CD4-positive, alpha-beta T cell (primary cell): ENCODE measurements at regions not wholly inside any gene's neighbourhood (a gene's known extent, or its start where the extent isn't known, plus 50 kb on each side); places are given as distances from the start of the nearest gene placed in this dataset.

Source experiments
- ATAC-seq: fragments of 200-7000 bp; cut with Tn5 transposase; one replicate; pipeline ENCODE4 v1.10.0; 2022; ENCODE audit warnings: mild to moderate bottlenecking; ENCODE audit not compliant: poor library complexity
- CTCF ChIA-PET: fragments of 350-600 bp; sonication (Branson Sonifier 250); formaldehyde crosslinking; loops from one replicate; lab custom pipeline; 2021; ENCODE audit warnings: antibody characterized with exemption, inconsistent platforms; lab: Charles Lee
- POLR2A ChIA-PET: fragments of 350-600 bp; sonication (Branson Sonifier 250); formaldehyde crosslinking; loops from one replicate; lab custom pipeline; 2021; ENCODE audit warnings: antibody characterized with exemption, inconsistent platforms; lab: Charles Lee
- DNase-seq, 14 experiments: peaks; one replicate each; pipeline ENCODE4 v3.0.0-alpha.2; 2013 to 2020; ENCODE audit warnings: mixed read lengths in 2 of 14
- H3K27ac ChIP-seq, 2 donors: one replicate each; pipeline versions ENCODE4 v1.5.1 to v1.7.0; 2013; ENCODE audit warnings: low read length in 2 of 2, low read depth in 1 of 2, mild to moderate bottlenecking in 1 of 2
- H3K27me3 ChIP-seq, 2 experiments: 1 replicate in 1 of 2; 2 replicates in 1 of 2; pipeline versions ENCODE4 v1.6.1 to v1.7.0; 2013; ENCODE audit warnings: low read length in 2 of 2, control low read depth in 1 of 2, mild to moderate bottlenecking in 1 of 2, moderate library complexity in 1 of 2; ENCODE audit not compliant: insufficient read depth in 2 of 2, control insufficient read depth in 1 of 2
- H3K36me3 ChIP-seq: one replicate; pipeline ENCODE4 v1.6.1; 2013; ENCODE audit warnings: low read length, control low read depth; ENCODE audit not compliant: insufficient read depth
- H3K4me1 ChIP-seq: one replicate; pipeline ENCODE4 v1.6.1; 2013; ENCODE audit warnings: low read length, control low read depth; ENCODE audit not compliant: insufficient read depth
- H3K4me3 ChIP-seq: one replicate; pipeline ENCODE4 v1.5.1; 2013; ENCODE audit warnings: mild to moderate bottlenecking, low read length, moderate library complexity
- H3K9me3 ChIP-seq, 2 experiments: 1 replicate in 1 of 2; 2 replicates in 1 of 2; pipeline versions ENCODE4 v1.6.1 to v1.7.0; 2013; ENCODE audit warnings: low read length in 2 of 2, mild to moderate bottlenecking in 2 of 2, control low read depth in 1 of 2, moderate library complexity in 1 of 2; ENCODE audit not compliant: control insufficient read depth in 1 of 2, insufficient read depth in 1 of 2
- H3K27ac Mint-ChIP-seq: one replicate; pipeline ENCODE4 v1.8.0; 2020; ENCODE audit warnings: mixed read lengths
- H3K27me3 Mint-ChIP-seq: one replicate; pipeline ENCODE4 v1.8.0; 2021; ENCODE audit warnings: mixed read lengths
- H3K36me3 Mint-ChIP-seq: one replicate; pipeline ENCODE4 v1.8.0; 2021; ENCODE audit warnings: low read depth, mixed read lengths
- H3K4me1 Mint-ChIP-seq: one replicate; pipeline ENCODE4 v1.8.0; 2021; ENCODE audit warnings: low read depth, mixed read lengths
- H3K4me3 Mint-ChIP-seq: one replicate; pipeline ENCODE4 v1.8.0; 2020; ENCODE audit warnings: mild to moderate bottlenecking, mixed read lengths
- H3K9me3 Mint-ChIP-seq: one replicate; pipeline ENCODE4 v1.8.0; 2020; ENCODE audit warnings: mixed read lengths
- CTCF ChIP-seq: fragments of 200-600 bp; IDR thresholded peaks from one replicate; pipeline ENCODE4 v1.8.0; 2022; ENCODE audit warnings: antibody characterized with exemption, mild to moderate bottlenecking
- intact Hi-C, 2 experiments: fragments of 100-400 bp; cut with DNase I in 1 of 2; cut with micrococcal nuclease in 1 of 2; formaldehyde crosslinking; loops; one replicate each; pipeline versions ENCODE4 v1.15.1 to v1.9.0; 2023 to 2025; cut with DNase I, micrococcal nuclease

- H3K9me3 ChIP-seq, result no peaks in the 10 kb centered on the region
- H3K4me3 ChIP-seq, result no peak overlapping the region
- CTCF ChIA-PET, result no interaction called here
- DNase-seq, result no peak
- no peaks in the 10 kb centered on the region for H3K4me1 Mint-ChIP-seq
- no peaks in the 10 kb centered on the region for H3K9me3 Mint-ChIP-seq
- H3K36me3 Mint-ChIP-seq, result no peaks in the 10 kb centered on the region
- ATAC-seq, result no peak
- intact Hi-C loops, result no loop called here
- TF ChIP-seq CTCF, result no peak
- H3K4me3 Mint-ChIP-seq, result no peak overlapping the region
- no peaks in the 10 kb centered on the region for H3K4me1 ChIP-seq
- no peaks in the 10 kb centered on the region for H3K27me3 ChIP-seq
- H3K27ac ChIP-seq, result no peak overlapping the region
- no peaks in the 10 kb centered on the region for H3K36me3 ChIP-seq
- no peaks in the 10 kb centered on the region for H3K27me3 Mint-ChIP-seq
- POLR2A ChIA-PET, result no interaction called here
- H3K27ac Mint-ChIP-seq, result no peak overlapping the region
Measured at GRCh38 chr6:113385020-113385431, 472.1 kb upstream of the MARCKS start.

GRCh38 chr6:113388996-113389395, 468.1 kb upstream of the MARCKS start:
- no peak overlapping the region for H3K27ac ChIP-seq
- no peaks in the 10 kb centered on the region for H3K36me3 Mint-ChIP-seq
- no peak for TF ChIP-seq CTCF
- H3K36me3 ChIP-seq, result no peaks in the 10 kb centered on the region
- no peaks in the 10 kb centered on the region for H3K27me3 ChIP-seq
- no peaks in the 10 kb centered on the region for H3K4me1 ChIP-seq
- POLR2A ChIA-PET, result no interaction called here
- H3K4me3 ChIP-seq, result no peak overlapping the region
- CTCF ChIA-PET, result no interaction called here
- H3K9me3 Mint-ChIP-seq, result no peaks in the 10 kb centered on the region
- no peak for DNase-seq
- ATAC-seq, result no peak
- H3K4me3 Mint-ChIP-seq, result no peak overlapping the region
- H3K4me1 Mint-ChIP-seq, result no peaks in the 10 kb centered on the region
- intact Hi-C loops, result no loop called here
- peaks cover 0 to 3% of the 10 kb centered on the region in 2 experiments for H3K9me3 ChIP-seq
- no peaks in the 10 kb centered on the region for H3K27me3 Mint-ChIP-seq
- H3K27ac Mint-ChIP-seq, result no peak overlapping the region

GRCh38 chr6:113392551-113393055, 464.5 kb upstream of the MARCKS start:
- H3K9me3 Mint-ChIP-seq, result no peaks in the 10 kb centered on the region

More at GRCh38 chr6:113392551-113393055, 464.5 kb upstream of the MARCKS start:
- H3K27me3 Mint-ChIP-seq, result no peaks in the 10 kb centered on the region
- H3K4me3 ChIP-seq, result no peak overlapping the region
- no peak overlapping the region for H3K27ac Mint-ChIP-seq
- H3K4me3 Mint-ChIP-seq, result no peak overlapping the region
- H3K27ac ChIP-seq, result no peak overlapping the region
- CTCF ChIA-PET, result no interaction called here
- intact Hi-C loops, result no loop called here
- ATAC-seq (no peak), DNase-seq (no peak)
- TF ChIP-seq CTCF, result no peak
- H3K4me1 Mint-ChIP-seq, result no peaks in the 10 kb centered on the region
- H3K36me3 ChIP-seq, result no peaks in the 10 kb centered on the region
- H3K27me3 ChIP-seq, result no peaks in the 10 kb centered on the region
- no peaks in the 10 kb centered on the region for H3K36me3 Mint-ChIP-seq
- H3K9me3 ChIP-seq, result peaks cover 0 to 3% of the 10 kb centered on the region in 2 experiments
- no peaks in the 10 kb centered on the region for H3K4me1 ChIP-seq
- POLR2A ChIA-PET, result no interaction called here
